Liver (tissue), 8 donors: ENCODE measurements at regions not wholly inside any gene's neighbourhood (a gene's known extent, or its start where the extent isn't known, plus 50 kb on each side); places are given as distances from the start of the nearest gene placed in this dataset.

Experiments
- DNase-seq: peaks from one replicate; pipeline ENCODE4 v3.0.0-alpha.2; 2017; ENCODE audit warnings: low spot score
- H3K27ac ChIP-seq, 2 donors: one replicate each; pipeline ENCODE4 v1.7.0; 2013; ENCODE audit warnings: inconsistent platforms in 2 of 2, low read length in 2 of 2, control low read depth in 1 of 2, low read depth in 1 of 2, mild to moderate bottlenecking in 1 of 2
- H3K27me3 ChIP-seq, 4 donors: one replicate each; pipeline versions ENCODE4 v1.6.1 to v1.7.0; 2013; ENCODE audit warnings: low read length in 3 of 4, inconsistent platforms in 1 of 4, mild to moderate bottlenecking in 1 of 4, moderate library complexity in 1 of 4; ENCODE audit not compliant: control insufficient read depth in 4 of 4, insufficient read depth in 4 of 4
- H3K36me3 ChIP-seq, 4 donors: one replicate each; pipeline versions ENCODE4 v1.6.1 to v1.7.0; 2013; ENCODE audit warnings: low read length in 3 of 4, mild to moderate bottlenecking in 3 of 4, low read depth in 1 of 4, moderate library complexity in 1 of 4; ENCODE audit not compliant: control insufficient read depth in 4 of 4, insufficient read depth in 3 of 4
- H3K4me1 ChIP-seq, 4 donors: one replicate each; pipeline versions ENCODE4 v1.6.1 to v1.7.0; 2013; ENCODE audit warnings: low read length in 3 of 4, mild to moderate bottlenecking in 3 of 4, moderate library complexity in 1 of 4; ENCODE audit not compliant: control insufficient read depth in 4 of 4, insufficient read depth in 4 of 4
- H3K4me3 ChIP-seq, 3 donors: one replicate each; pipeline versions ENCODE4 v1.6.1 to v1.7.0; 2013; ENCODE audit warnings: low read length in 3 of 3, control low read depth in 1 of 3, low read depth in 1 of 3, mild to moderate bottlenecking in 1 of 3
- H3K9ac ChIP-seq, 2 donors: one replicate each; pipeline ENCODE4 v1.7.0; 2013; ENCODE audit warnings: low read length in 2 of 2, mild to moderate bottlenecking in 2 of 2, moderate library complexity in 2 of 2, control low read depth in 1 of 2, low read depth in 1 of 2
- H3K9me3 ChIP-seq, 4 donors: one replicate each; pipeline versions ENCODE4 v1.6.1 to v1.7.0; 2013; ENCODE audit warnings: low read length in 3 of 4; ENCODE audit not compliant: control insufficient read depth in 4 of 4
- ATF3 ChIP-seq: IDR thresholded peaks from 2 replicates; pipeline ENCODE4 v1.6.1; 2016; ENCODE audit warnings: antibody characterized with exemption
- CTCF ChIP-seq: fragments of 150-350 bp; IDR thresholded peaks from 2 replicates; pipeline ENCODE4 v1.5.1; 2017; ENCODE audit warnings: improper control_type of control experiment, low read depth, low read length; ENCODE audit not compliant: missing input control
- EGR1 ChIP-seq, 2 donors: IDR thresholded peaks; 2 replicates each; pipeline ENCODE4 v1.6.1; 2016 to 2018; ENCODE audit warnings: antibody characterized with exemption in 2 of 2, low read depth in 2 of 2
- FOXA1 ChIP-seq: IDR thresholded peaks from 2 replicates; pipeline ENCODE4 v1.6.1; 2016; ENCODE audit warnings: antibody characterized with exemption
- FOXA2 ChIP-seq: IDR thresholded peaks from 2 replicates; pipeline ENCODE4 v1.6.1; 2016; ENCODE audit warnings: antibody characterized with exemption
- GABPA ChIP-seq, 2 donors: IDR thresholded peaks in 1 of 2; conservative IDR thresholded peaks in 1 of 2; 2 replicates each; pipeline ENCODE4 v1.6.1; 2016; ENCODE audit warnings: antibody characterized with exemption in 2 of 2, mild to moderate bottlenecking in 1 of 2, moderate library complexity in 1 of 2
- HNF4A ChIP-seq, 2 donors: conservative IDR thresholded peaks; 2 replicates each; pipeline ENCODE4 v1.6.1; 2016; ENCODE audit warnings: antibody characterized with exemption in 2 of 2, mild to moderate bottlenecking in 2 of 2
- MAX ChIP-seq: IDR thresholded peaks from 2 replicates; pipeline ENCODE4 v1.6.1; 2016; ENCODE audit warnings: antibody characterized with exemption
- RAD21 ChIP-seq, 2 donors: IDR thresholded peaks; 2 replicates each; pipeline ENCODE4 v1.6.1; 2016; ENCODE audit warnings: antibody characterized with exemption in 2 of 2, mild to moderate bottlenecking in 2 of 2
- RXRA ChIP-seq, 2 donors: IDR thresholded peaks; 2 replicates each; pipeline ENCODE4 v1.6.1; 2017 to 2018; ENCODE audit warnings: antibody characterized with exemption in 2 of 2, mild to moderate bottlenecking in 1 of 2
- TAF1 ChIP-seq: conservative IDR thresholded peaks from 2 replicates; pipeline ENCODE4 v1.6.1; 2016; ENCODE audit warnings: antibody characterized with exemption, mild to moderate bottlenecking
- YY1 ChIP-seq: IDR thresholded peaks from 2 replicates; pipeline ENCODE4 v1.6.1; 2016; ENCODE audit warnings: antibody characterized with exemption, mild to moderate bottlenecking
- WGBS: extraction: QIAGEN DNeasy Blood & Tissue Kit; methylation state at CpG from one replicate; pipeline ENCODE4 v1.1.7; 2013; 5-methylcytosine and 5-hydroxymethylcytosine counted together
- donor health status: healthy.
- donor health status: healthy.
- donor health status: healthy.
- donor health status: healthy.
- donor health status: healthy.

DNA sequence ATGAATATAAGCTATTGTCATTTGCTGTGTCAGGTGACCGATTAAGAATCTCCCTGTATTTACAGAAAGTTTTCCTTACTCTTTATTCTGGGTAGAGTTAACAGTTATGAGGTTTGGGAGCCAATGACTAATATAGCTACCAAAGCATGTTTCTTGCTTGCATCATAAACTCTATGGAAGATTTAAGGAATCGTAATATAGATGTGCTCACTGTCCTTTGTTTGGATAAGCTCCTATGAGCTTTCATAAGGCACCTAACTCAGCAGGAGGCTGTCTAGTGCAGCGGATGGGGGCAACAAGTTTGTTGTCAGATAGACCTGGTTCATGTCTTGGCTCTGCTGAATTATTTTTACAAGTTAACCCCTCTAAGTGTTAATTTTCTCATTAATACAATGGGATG, 75.0 kb upstream of the PAQR3 start:
- H3K36me3 ChIP-seq: no peaks in the 10 kb centered on the region
- WGBS: 78% methylated on average over 3 of the region's 3 CpGs
- H3K4me1 ChIP-seq: no peaks in the 10 kb centered on the region
- H3K27ac ChIP-seq: no peak overlapping the region
- no peak for DNase-seq
- no peak overlapping the region for H3K4me3 ChIP-seq
- TF ChIP-seq CTCF (no peak), TAF1 (no peak), GABPA (IDR thresholded peaks at IDR 0.05 in 1 of 2, conservative IDR thresholded peaks at IDR 0.05 in 1 of 2) (no peak), RXRA (IDR thresholded peaks at IDR 0.05) (no peak), RAD21 (IDR thresholded peaks at IDR 0.05) (no peak), EGR1 (IDR thresholded peaks at IDR 0.05; ENCODE audit: low read depth in 2 of 2) (no peak), FOXA1 (no peak), ATF3 (no peak), MAX (no peak), FOXA2 (no peak), YY1 (no peak)
- no peak overlapping the region for H3K9ac ChIP-seq
- H3K9me3 ChIP-seq: no peaks in the 10 kb centered on the region
- H3K27me3 ChIP-seq: no peaks in the 10 kb centered on the region

GRCh38 chr4:79013756-79014155, 74.5 kb upstream of the PAQR3 start:
- H3K27ac ChIP-seq: no peak overlapping the region
- H3K27me3 ChIP-seq: no peaks in the 10 kb centered on the region
- H3K36me3 ChIP-seq: no peaks in the 10 kb centered on the region
- no peaks in the 10 kb centered on the region for H3K9me3 ChIP-seq
- H3K4me1 ChIP-seq: no peaks in the 10 kb centered on the region
- no peak for TF ChIP-seq FOXA1
- TF ChIP-seq TAF1: no peak
- no peak for TF ChIP-seq FOXA2
- no peak for TF ChIP-seq HNF4A (conservative IDR thresholded peaks at IDR 0.05)
- TF ChIP-seq YY1: no peak
- H3K4me3 ChIP-seq: no peak overlapping the region
- no peak overlapping the region for H3K9ac ChIP-seq
- WGBS: 73% methylated on average over 3 of the region's 3 CpGs
- DNase-seq: no peak

DNA sequence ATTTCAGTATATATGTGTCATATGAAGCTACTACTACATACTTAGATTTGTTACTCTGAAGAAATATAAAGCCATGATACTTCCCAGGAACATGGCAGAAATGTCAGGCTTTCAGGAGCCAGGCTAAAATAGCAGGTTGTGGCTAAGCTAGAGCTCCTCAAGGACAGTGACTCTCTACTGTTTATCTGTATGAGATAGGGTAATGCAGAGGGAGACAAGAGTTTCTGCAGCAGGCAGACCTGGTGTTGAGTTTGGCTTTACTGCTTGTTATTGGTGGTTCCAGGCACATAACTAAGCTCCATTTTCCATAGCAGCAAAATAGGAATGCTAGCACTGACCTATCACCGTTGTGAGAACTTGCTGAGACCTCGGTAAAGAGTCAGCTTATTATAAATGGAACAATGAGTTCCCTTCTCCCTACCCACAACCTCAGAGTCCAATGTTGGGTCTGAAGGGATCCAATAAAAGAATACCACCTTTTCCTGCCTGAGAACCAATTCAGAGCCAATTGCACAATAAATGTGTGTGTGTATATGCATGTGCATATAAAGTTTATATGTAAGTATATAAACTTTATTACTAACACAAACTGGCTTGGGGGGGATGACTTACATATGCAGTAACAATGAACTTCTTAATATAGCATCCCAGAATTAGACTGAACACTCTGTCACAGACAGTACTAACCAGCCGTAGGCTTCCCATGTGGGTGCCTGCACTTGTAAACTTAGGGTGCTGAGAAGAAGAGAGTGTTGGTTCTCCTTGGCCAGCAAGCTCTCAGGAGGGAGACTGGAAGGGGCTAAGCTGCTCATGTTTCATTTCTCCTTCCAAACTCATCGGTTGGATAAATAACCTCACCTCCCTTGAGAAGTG, 51.9 kb upstream of the PAQR3 start:
- no peak for DNase-seq
- peaks cover 0 to 2% (median 0%) of the 10 kb centered on the region in 4 donors for H3K27me3 ChIP-seq
- 68% methylated on average over 4 of the region's 4 CpGs for WGBS
- no peak for TF ChIP-seq ATF3
- H3K4me1 ChIP-seq: no peaks in the 10 kb centered on the region
- H3K36me3 ChIP-seq: no peaks in the 10 kb centered on the region
- no peak overlapping the region for H3K4me3 ChIP-seq
- H3K27ac ChIP-seq: no peak overlapping the region
- no peak overlapping the region for H3K9ac ChIP-seq
- H3K9me3 ChIP-seq: no peaks in the 10 kb centered on the region
